Testis (tissue), 2 donors: ENCODE measurements at regions not wholly inside any gene's neighbourhood (a gene's known extent, or its start where the extent isn't known, plus 50 kb on each side); places are given as distances from the start of the nearest gene placed in this dataset.

Experiments
- CTCF ChIP-seq, 3 experiments: fragments of 450-650 bp in 2 of 3; fragments of 200-600 bp in 1 of 3; sonication (generic) in 1 of 3; IDR thresholded peaks; one replicate each; pipeline ENCODE4 v1.5.1; 2016 to 2019; ENCODE audit warnings: antibody characterized with exemption in 3 of 3, mild to moderate bottlenecking in 2 of 3, moderate library complexity in 1 of 3
- POLR2A ChIP-seq: fragments of 450-650 bp; IDR thresholded peaks from one replicate; pipeline ENCODE4 v1.6.1; 2017; ENCODE audit warnings: antibody characterized with exemption, mild to moderate bottlenecking, moderate library complexity

- TF ChIP-seq POLR2A (no peak), CTCF (IDR thresholded peaks at IDR 0.05) (no peak)
These were observed 935.2 kb downstream of the PLA2G4A start for GRCh38 chr1:187763976-187764375.
